PC-9 (cell line): ENCODE measurements at regions not wholly inside any gene's neighbourhood (a gene's known extent, or its start where the extent isn't known, plus 50 kb on each side); places are given as distances from the start of the nearest gene placed in this dataset.

Experiments
- EZH2 ChIP-seq: fragments of 200-600 bp; sonication (generic); IDR thresholded peaks from 2 replicates; pipeline ENCODE4 v1.8.0; 2017; ENCODE audit warnings: antibody characterized with exemption, low read depth
- TF ChIP-seq, protein P1 (sequence below): fragments of 200-600 bp; sonication (generic); conservative IDR thresholded peaks from 2 replicates; pipeline ENCODE4 v1.6.1; 2017; ENCODE audit warnings: mixed run types, antibody characterized with exemption, mild to moderate bottlenecking, moderate library complexity

DNA sequence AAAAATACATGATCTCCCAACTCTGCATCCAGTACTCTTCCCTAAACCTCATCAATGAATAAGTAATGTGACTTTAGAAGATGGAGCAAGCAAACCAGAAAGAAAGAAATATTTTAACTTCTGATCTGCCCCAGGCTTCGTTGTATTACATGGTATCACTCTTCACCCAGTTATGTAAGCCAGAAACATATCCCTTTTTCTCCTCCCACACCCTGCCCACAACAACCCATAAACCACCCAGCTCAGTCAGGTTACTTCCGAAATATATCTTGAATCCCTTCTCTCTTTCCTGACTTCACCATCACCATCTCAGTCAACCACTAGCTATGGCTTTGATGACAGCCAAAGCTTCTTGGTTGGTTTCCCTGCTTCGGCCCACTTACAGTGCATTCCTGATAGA lies 295.8 kb upstream of the PARD3B start:
- TF ChIP-seq, protein P1, sequence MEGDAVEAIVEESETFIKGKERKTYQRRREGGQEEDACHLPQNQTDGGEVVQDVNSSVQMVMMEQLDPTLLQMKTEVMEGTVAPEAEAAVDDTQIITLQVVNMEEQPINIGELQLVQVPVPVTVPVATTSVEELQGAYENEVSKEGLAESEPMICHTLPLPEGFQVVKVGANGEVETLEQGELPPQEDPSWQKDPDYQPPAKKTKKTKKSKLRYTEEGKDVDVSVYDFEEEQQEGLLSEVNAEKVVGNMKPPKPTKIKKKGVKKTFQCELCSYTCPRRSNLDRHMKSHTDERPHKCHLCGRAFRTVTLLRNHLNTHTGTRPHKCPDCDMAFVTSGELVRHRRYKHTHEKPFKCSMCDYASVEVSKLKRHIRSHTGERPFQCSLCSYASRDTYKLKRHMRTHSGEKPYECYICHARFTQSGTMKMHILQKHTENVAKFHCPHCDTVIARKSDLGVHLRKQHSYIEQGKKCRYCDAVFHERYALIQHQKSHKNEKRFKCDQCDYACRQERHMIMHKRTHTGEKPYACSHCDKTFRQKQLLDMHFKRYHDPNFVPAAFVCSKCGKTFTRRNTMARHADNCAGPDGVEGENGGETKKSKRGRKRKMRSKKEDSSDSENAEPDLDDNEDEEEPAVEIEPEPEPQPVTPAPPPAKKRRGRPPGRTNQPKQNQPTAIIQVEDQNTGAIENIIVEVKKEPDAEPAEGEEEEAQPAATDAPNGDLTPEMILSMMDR, result no peak
- no peak for TF ChIP-seq EZH2
